ENCODE measurements at regions not wholly inside any gene's neighbourhood (a gene's known extent, or its start where the extent isn't known, plus 50 kb on each side); places are given as distances from the start of the nearest gene placed in this dataset.

DNA sequence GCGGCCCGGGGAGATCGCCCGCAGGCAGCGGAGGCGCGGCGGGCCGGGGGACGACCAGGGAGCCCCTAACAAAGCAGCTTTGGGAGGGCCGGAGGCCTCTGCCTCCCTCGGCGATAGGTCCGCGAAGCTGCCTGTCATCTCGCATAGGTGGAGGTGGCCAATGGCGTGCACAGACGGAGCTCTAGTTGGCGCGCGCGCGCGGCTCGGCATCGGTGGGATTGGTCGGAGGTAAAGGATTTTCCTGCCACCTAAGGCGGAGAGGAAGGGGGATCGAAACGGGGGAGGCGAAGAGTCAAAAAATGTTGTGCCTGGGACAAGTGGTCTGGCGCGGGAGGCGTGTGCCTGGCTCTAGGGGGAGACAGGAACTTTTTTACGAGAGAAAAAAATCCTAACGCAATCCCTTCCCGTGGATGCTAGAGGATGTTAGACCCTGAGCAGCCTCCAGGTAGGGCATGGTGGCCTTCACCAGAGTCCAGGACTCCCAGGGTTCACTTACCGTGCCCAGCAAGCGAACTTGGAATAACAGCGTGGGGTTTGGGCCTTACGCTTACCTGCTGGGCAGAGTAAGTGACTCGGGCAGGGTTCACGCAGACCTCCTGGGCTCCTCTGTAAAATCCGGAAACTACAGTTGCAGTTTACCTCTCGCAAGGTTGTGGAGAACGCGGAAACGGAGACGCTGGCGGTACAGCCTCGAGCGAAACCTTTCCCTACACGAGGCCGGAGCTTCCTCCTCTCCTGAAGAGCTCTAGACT lies 99.9 kb upstream of the SOD1 start:
- no peak for TF ChIP-seq EZH2 (IDR thresholded peaks at IDR 0.05; ENCODE audit: borderline replicate concordance)
- TF ChIP-seq, protein P1, sequence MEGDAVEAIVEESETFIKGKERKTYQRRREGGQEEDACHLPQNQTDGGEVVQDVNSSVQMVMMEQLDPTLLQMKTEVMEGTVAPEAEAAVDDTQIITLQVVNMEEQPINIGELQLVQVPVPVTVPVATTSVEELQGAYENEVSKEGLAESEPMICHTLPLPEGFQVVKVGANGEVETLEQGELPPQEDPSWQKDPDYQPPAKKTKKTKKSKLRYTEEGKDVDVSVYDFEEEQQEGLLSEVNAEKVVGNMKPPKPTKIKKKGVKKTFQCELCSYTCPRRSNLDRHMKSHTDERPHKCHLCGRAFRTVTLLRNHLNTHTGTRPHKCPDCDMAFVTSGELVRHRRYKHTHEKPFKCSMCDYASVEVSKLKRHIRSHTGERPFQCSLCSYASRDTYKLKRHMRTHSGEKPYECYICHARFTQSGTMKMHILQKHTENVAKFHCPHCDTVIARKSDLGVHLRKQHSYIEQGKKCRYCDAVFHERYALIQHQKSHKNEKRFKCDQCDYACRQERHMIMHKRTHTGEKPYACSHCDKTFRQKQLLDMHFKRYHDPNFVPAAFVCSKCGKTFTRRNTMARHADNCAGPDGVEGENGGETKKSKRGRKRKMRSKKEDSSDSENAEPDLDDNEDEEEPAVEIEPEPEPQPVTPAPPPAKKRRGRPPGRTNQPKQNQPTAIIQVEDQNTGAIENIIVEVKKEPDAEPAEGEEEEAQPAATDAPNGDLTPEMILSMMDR (IDR thresholded peaks at IDR 0.05; ENCODE audit: poor library complexity): peak; percentile 13

DNA sequence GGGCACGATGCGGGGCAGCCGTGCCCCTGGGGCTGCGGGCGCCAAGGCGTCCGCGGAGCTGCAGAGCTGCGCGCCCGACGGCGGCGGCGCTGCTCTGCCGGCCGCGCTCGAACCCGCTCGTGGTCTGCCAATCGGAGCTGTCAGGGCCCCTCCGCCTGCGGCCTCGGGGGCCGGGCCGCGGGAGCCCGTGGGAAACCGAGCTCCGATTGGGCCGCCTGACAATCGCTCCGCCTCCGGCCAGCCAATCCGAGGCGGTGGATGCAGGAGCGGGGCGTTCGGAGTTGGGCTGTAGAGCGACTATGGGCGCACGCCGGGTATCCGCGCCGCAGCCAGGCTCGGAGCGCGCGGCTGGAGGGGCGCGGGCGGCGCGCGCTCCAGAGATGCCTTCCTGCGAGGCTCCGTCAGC lies 100.5 kb upstream of the SOD1 start:
- Histone ChIP-seq H3K36me3 (replicated peaks; ENCODE audit: insufficient read depth, low read depth) (no peaks in the 10 kb centered on the region), H4K20me1 (ENCODE audit: insufficient read depth, poor library complexity, severe bottlenecking) (no peaks in the 10 kb centered on the region), H3K4me1 (ENCODE audit: insufficient read depth) (peaks cover 12% of the 10 kb centered on the region), H3K4me3 (peak overlapping the region; percentile 69), H3K9me2 (replicated peaks; ENCODE audit: insufficient read depth) (no peaks in the 10 kb centered on the region), H3K9me3 (ENCODE audit: low read depth) (no peaks in the 10 kb centered on the region), H3K27me3 (peaks cover 32% of the 10 kb centered on the region), H3K27ac (peak overlapping the region; percentile 40), H3K4me2 (peak overlapping the region; percentile 92), H3K79me2 (peaks cover 8% of the 10 kb centered on the region), H2AFZ (peak overlapping the region; percentile 74)
- WGBS (ENCODE audit: low lambda C conversion rate, missing lambda C conversion rate): 5% methylated on average over 28 of the region's 59 CpGs
- DNase-seq (ENCODE audit: low spot score): peak; percentile 96
- no peak for TF ChIP-seq EZH2 (IDR thresholded peaks at IDR 0.05; ENCODE audit: borderline replicate concordance)
- TF ChIP-seq, protein P1 (IDR thresholded peaks at IDR 0.05; ENCODE audit: poor library complexity): peak; percentile 34

More for the DNA sequence above, 99.9 kb upstream of the SOD1 start:
- Histone ChIP-seq H3K4me1 (ENCODE audit: insufficient read depth) (peaks cover 12% of the 10 kb centered on the region), H3K4me2 (peak overlapping the region; percentile 92), H3K36me3 (replicated peaks; ENCODE audit: insufficient read depth, low read depth) (no peaks in the 10 kb centered on the region), H3K9me3 (ENCODE audit: low read depth) (no peaks in the 10 kb centered on the region), H3K4me3 (peak overlapping the region; percentile 69), H3K27ac (peak overlapping the region; percentile 59), H4K20me1 (ENCODE audit: insufficient read depth, poor library complexity, severe bottlenecking) (no peaks in the 10 kb centered on the region), H3K27me3 (peaks cover 32% of the 10 kb centered on the region), H3K79me2 (peaks cover 8% of the 10 kb centered on the region), H2AFZ (peak overlapping the region; percentile 74), H3K9me2 (replicated peaks; ENCODE audit: insufficient read depth) (no peaks in the 10 kb centered on the region)
- DNase-seq (ENCODE audit: low spot score): peak; percentile 95
- 3% methylated on average over 44 of the region's 54 CpGs for WGBS (ENCODE audit: low lambda C conversion rate, missing lambda C conversion rate)

DNA sequence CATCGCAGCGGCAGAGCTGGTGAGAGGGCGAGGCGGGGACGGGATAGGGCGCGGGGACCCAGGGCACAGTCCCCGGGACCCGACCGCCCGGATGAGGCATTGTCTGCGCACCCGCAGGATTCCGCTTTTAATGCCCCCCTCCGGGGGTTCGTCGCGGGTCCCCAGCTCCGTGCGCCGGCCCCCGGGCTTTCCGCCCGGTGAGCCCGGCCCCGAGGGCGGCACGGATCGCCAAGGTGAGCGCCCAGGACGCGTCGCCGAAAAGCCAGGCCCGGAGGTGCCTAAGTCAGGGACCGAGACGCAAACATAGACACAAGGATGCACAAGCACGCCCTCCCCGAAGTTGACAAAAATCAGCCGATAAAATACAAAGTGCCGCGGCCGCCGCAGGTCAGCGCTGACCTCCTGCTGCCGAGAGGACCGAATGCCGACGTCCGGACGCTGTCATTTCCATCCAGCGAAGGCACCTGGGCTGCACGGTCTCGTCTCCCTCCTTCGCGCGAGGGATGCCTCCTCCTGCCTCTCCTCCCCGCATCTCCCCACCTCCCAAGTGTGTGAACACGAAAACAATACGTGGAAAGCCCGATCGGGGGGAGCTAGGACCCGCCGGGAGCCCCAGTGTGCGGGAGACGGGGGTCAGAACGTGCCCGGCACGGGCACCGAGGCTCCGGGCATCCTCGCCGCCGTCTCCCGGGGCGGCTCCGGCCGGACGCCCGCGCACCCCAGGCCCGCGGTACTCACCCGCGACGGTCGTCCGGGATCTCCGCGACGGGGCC lies 101.1 kb upstream of the SOD1 start:
- Histone ChIP-seq H4K20me1 (ENCODE audit: insufficient read depth, poor library complexity, severe bottlenecking) (no peaks in the 10 kb centered on the region), H2AFZ (peak overlapping the region; percentile 57), H3K4me2 (peak overlapping the region; percentile 92), H3K36me3 (replicated peaks; ENCODE audit: insufficient read depth, low read depth) (no peaks in the 10 kb centered on the region), H3K9me2 (replicated peaks; ENCODE audit: insufficient read depth) (no peaks in the 10 kb centered on the region), H3K79me2 (peaks cover 11% of the 10 kb centered on the region), H3K27me3 (peaks cover 32% of the 10 kb centered on the region), H3K27ac (peak overlapping the region; percentile 40), H3K4me3 (peak overlapping the region; percentile 66), H3K4me1 (ENCODE audit: insufficient read depth) (peaks cover 12% of the 10 kb centered on the region), H3K9me3 (ENCODE audit: low read depth) (no peaks in the 10 kb centered on the region)
- TF ChIP-seq, protein P1 (IDR thresholded peaks at IDR 0.05; ENCODE audit: poor library complexity): no peak
- TF ChIP-seq EZH2 (IDR thresholded peaks at IDR 0.05; ENCODE audit: borderline replicate concordance): peak; percentile 69
- under 1% methylated on average over 62 of the region's 91 CpGs for WGBS (ENCODE audit: low lambda C conversion rate, missing lambda C conversion rate)
- DNase-seq (ENCODE audit: low spot score): peak; percentile 64

All from hepatocyte (in vitro differentiated cells).